Stomach (tissue), 8 donors: ENCODE measurements at regions not wholly inside any gene's neighbourhood (a gene's known extent, or its start where the extent isn't known, plus 50 kb on each side); places are given as distances from the start of the nearest gene placed in this dataset.
"Not testable (repeated sequence)": the region's sequence is repeated elsewhere in the genome, so short reads cannot be mapped to it uniquely, and the experiment has no call there.

Experiments used
- DNase-seq, 2 donors: peaks; one replicate each; pipeline versions ENCODE4 v3.0.0 to v3.0.0-alpha.2; 2013 to 2019
- H3K27ac ChIP-seq, 5 donors: fragments of 200-600 bp in 4 of 5; sonication (generic) in 4 of 5; one replicate each; pipeline ENCODE4 v1.5.1; 2013 to 2019; ENCODE audit warnings: mild to moderate bottlenecking in 1 of 5, moderate library complexity in 1 of 5
- H3K27me3 ChIP-seq, 3 donors: fragments of 200-600 bp; sonication (generic); one replicate each; pipeline ENCODE4 v1.5.1; 2017 to 2019; ENCODE audit warnings: mixed run types in 1 of 3
- H3K36me3 ChIP-seq, 4 donors: fragments of 200-600 bp; sonication (generic); 1 replicate in 3 of 4; 2 replicates in 1 of 4; pipeline ENCODE4 v1.5.1; 2016 to 2019
- H3K4me1 ChIP-seq, 4 donors: fragments of 200-600 bp; sonication (generic); one replicate each; pipeline ENCODE4 v1.5.1; 2016 to 2019
- H3K4me3 ChIP-seq, 4 donors: fragments of 200-600 bp; sonication (generic) in 3 of 4; one replicate each; pipeline ENCODE4 v1.5.1; 2016 to 2019; ENCODE audit warnings: mild to moderate bottlenecking in 1 of 4
- H3K9me3 ChIP-seq, 4 donors: fragments of 200-600 bp; sonication (generic); one replicate each; pipeline ENCODE4 v1.5.1; 2016 to 2019
- CTCF ChIP-seq, 7 experiments: fragments of 450-650 bp in 4 of 7; fragments of 200-600 bp in 3 of 7; sonication (generic) in 3 of 7; IDR thresholded peaks; one replicate each; pipeline ENCODE4 v1.5.1; 2016 to 2019; ENCODE audit warnings: antibody characterized with exemption in 7 of 7, control low read depth in 2 of 7, mild to moderate bottlenecking in 1 of 7
- EP300 ChIP-seq: sonication (generic); formaldehyde crosslinking; IDR thresholded peaks from one replicate; pipeline ENCODE4 v1.6.1; 2017; ENCODE audit warnings: antibody characterized with exemption
- POLR2A ChIP-seq, 4 donors: fragments of 450-650 bp; IDR thresholded peaks; one replicate each; pipeline ENCODE4 v1.6.1; 2016; ENCODE audit warnings: antibody characterized with exemption in 4 of 4, control low read depth in 2 of 4, mild to moderate bottlenecking in 1 of 4, moderate library complexity in 1 of 4
- POLR2AphosphoS5 ChIP-seq, 3 donors: sonication (generic); formaldehyde crosslinking; IDR thresholded peaks; one replicate each; pipeline ENCODE4 v1.6.1; 2016; ENCODE audit warnings: antibody characterized with exemption in 3 of 3
- WGBS, 5 donors: extraction: QIAGEN DNeasy Blood & Tissue Kit in 3 of 5; methylation state at CpG; one replicate each; pipeline versions ENCODE4 v1.1.5 to v1.1.7; 2013 to 2018; 5-methylcytosine and 5-hydroxymethylcytosine counted together
- intact Hi-C: fragments of 100-400 bp; cut with DNase I; formaldehyde crosslinking; loops from one replicate; pipeline ENCODE4 v1.15.1; 2023; ENCODE audit warnings: low total_unique reads
- donor health status: healthy with polysubstance abuse.
- donor health status: Bipolar disorder and iron deficiency.
- donor health status: healthy.

GRCh38 chr4:38534344-38535045 is 129.5 kb upstream of the KLF3 start:
- TF ChIP-seq POLR2AphosphoS5 (IDR thresholded peaks at IDR 0.05) (no peak), EP300 (no peak), CTCF (IDR thresholded peaks at IDR 0.05) (no peak)
- no peaks in the 10 kb centered on the region for H3K27me3 ChIP-seq
- no peak for DNase-seq
- WGBS, 5 donors = 56 to 70% (median 62%) methylated on average over 3 of the region's 3 CpGs
- no peaks in the 10 kb centered on the region for H3K9me3 ChIP-seq
- H3K27ac ChIP-seq = no peak overlapping the region
- H3K4me3 ChIP-seq = no peak overlapping the region
- H3K36me3 ChIP-seq = no peaks in the 10 kb centered on the region
- intact Hi-C loops = no loop called here
- H3K4me1 ChIP-seq = peaks cover 2 to 36% (median 14%) of the 10 kb centered on the region in 4 donors

- intact Hi-C loops, H3K27ac ChIP-seq, H3K27me3 ChIP-seq, DNase-seq, H3K4me3 ChIP-seq, H3K36me3 ChIP-seq, H3K9me3 ChIP-seq: not testable (repeated sequence)
- peaks cover 0 to 33% (median 9%) of the 10 kb centered on the region in 4 donors for H3K4me1 ChIP-seq
- WGBS, 5 donors = 58 to 93% (median 85%) methylated on average over 1 of the region's 1 CpG
Observed at GRCh38 chr4:38535071-38535470, 128.9 kb upstream of the KLF3 start.

GRCh38 chr4:38535717-38536116 is 128.3 kb upstream of the KLF3 start:
- no peaks in the 10 kb centered on the region for H3K27me3 ChIP-seq
- 84 to 99% (median 97%) methylated on average over 5 of the region's 5 CpGs for WGBS, 5 donors
- no peak overlapping the region for H3K4me3 ChIP-seq
- H3K36me3 ChIP-seq = no peaks in the 10 kb centered on the region
- H3K9me3 ChIP-seq = no peaks in the 10 kb centered on the region
- H3K4me1 ChIP-seq = peaks cover 0 to 28% (median 9%) of the 10 kb centered on the region in 4 donors
- no peak overlapping the region for H3K27ac ChIP-seq
- no peak for DNase-seq
- intact Hi-C loops = no loop called here
- no peak for TF ChIP-seq POLR2AphosphoS5 (IDR thresholded peaks at IDR 0.05)
- TF ChIP-seq POLR2A (IDR thresholded peaks at IDR 0.05) = no peak
- TF ChIP-seq CTCF (IDR thresholded peaks at IDR 0.05) = no peak
- no peak for TF ChIP-seq EP300

- no peak for TF ChIP-seq EP300
- TF ChIP-seq POLR2AphosphoS5 (IDR thresholded peaks at IDR 0.05) = no peak
- TF ChIP-seq POLR2A (IDR thresholded peaks at IDR 0.05) = no peak
- TF ChIP-seq CTCF (IDR thresholded peaks at IDR 0.05) = no peak
- intact Hi-C loops = no loop called here
- no peaks in the 10 kb centered on the region for H3K9me3 ChIP-seq
- no peak overlapping the region for H3K4me3 ChIP-seq
- no peaks in the 10 kb centered on the region for H3K36me3 ChIP-seq
- peaks cover 0 to 22% (median 9%) of the 10 kb centered on the region in 4 donors for H3K4me1 ChIP-seq
- H3K27me3 ChIP-seq = no peaks in the 10 kb centered on the region
- WGBS, 5 donors = 74 to 95% (median 93%) methylated on average over 2 of the region's 2 CpGs
- H3K27ac ChIP-seq = peak overlapping the region in 1 of 5 donors; percentile 7
- no peak for DNase-seq
Observed at GRCh38 chr4:38536716-38537115, 127.3 kb upstream of the KLF3 start.

- Histone ChIP-seq H3K36me3 (no peaks in the 10 kb centered on the region), H3K4me1 (peaks cover 0 to 22% (median 9%) of the 10 kb centered on the region in 4 donors), H3K4me3 (no peak overlapping the region), H3K9me3 (no peaks in the 10 kb centered on the region), H3K27ac (no peak overlapping the region), H3K27me3 (no peaks in the 10 kb centered on the region)
- TF ChIP-seq CTCF (IDR thresholded peaks at IDR 0.05) (no peak), POLR2A (IDR thresholded peaks at IDR 0.05) (no peak), POLR2AphosphoS5 (IDR thresholded peaks at IDR 0.05) (no peak), EP300 (no peak)
- intact Hi-C loops = no loop called here
- no peak for DNase-seq
- WGBS, 5 donors = 78 to 89% (median 79%) methylated on average over 1 of the region's 1 CpG
Observed at GRCh38 chr4:38537666-38538065, 126.3 kb upstream of the KLF3 start.
